Right lung (tissue), 2 donors: ENCODE measurements at regions not wholly inside any gene's neighbourhood (a gene's known extent, or its start where the extent isn't known, plus 50 kb on each side); places are given as distances from the start of the nearest gene placed in this dataset.

Experiments
- DNase-seq, 2 donors: peaks; one replicate each; pipeline ENCODE4 v3.0.0-alpha.2; 2013

- DNase-seq = no peak
Measured at GRCh38 chr6:165913676-165914570, 250.9 kb upstream of the PDE10A start.

- no peak for DNase-seq
Measured at GRCh38 chr6:165910184-165910966, 247.3 kb upstream of the PDE10A start.

GRCh38 chr6:165906736-165907135 lies 243.7 kb upstream of the PDE10A start:
- DNase-seq = no peak

- DNase-seq = no peak
Measured at GRCh38 chr6:165905744-165906143, 242.7 kb upstream of the PDE10A start.

- DNase-seq = no peak
Measured at GRCh38 chr6:165900970-165901369, 237.9 kb upstream of the PDE10A start.

GRCh38 chr6:165899611-165900010 lies 236.6 kb upstream of the PDE10A start:
- DNase-seq = no peak

GRCh38 chr6:165895421-165896165 lies 232.6 kb upstream of the PDE10A start:
- no peak for DNase-seq

- DNase-seq = no peak
Measured at GRCh38 chr6:165894171-165894825, 231.3 kb upstream of the PDE10A start.

- DNase-seq = no peak
Measured at GRCh38 chr6:165893431-165893830, 230.4 kb upstream of the PDE10A start.

GRCh38 chr6:165891320-165891719 lies 228.3 kb upstream of the PDE10A start:
- DNase-seq = no peak

- DNase-seq = no peak
Measured at GRCh38 chr6:165890404-165890735, 227.3 kb upstream of the PDE10A start.

GRCh38 chr6:165889636-165890403 lies 226.8 kb upstream of the PDE10A start:
- DNase-seq = peak in 1 of 2 donors; percentile 28

- no peak for DNase-seq
Measured at GRCh38 chr6:165886169-165886568, 223.1 kb upstream of the PDE10A start.

- peak; percentile 56 to 71 for DNase-seq
Measured at GRCh38 chr6:165884813-165885765, 222.0 kb upstream of the PDE10A start.

GRCh38 chr6:165883851-165884640 lies 221.0 kb upstream of the PDE10A start:
- DNase-seq = no peak

- no peak for DNase-seq
Measured at GRCh38 chr6:165881806-165882205, 218.8 kb upstream of the PDE10A start.

GRCh38 chr6:165880686-165881085 lies 217.6 kb upstream of the PDE10A start:
- no peak for DNase-seq

- DNase-seq = no peak
Measured at GRCh38 chr6:165877773-165878172, 214.7 kb upstream of the PDE10A start.

- DNase-seq = no peak
Measured at GRCh38 chr6:165877192-165877591, 214.2 kb upstream of the PDE10A start.
